ENCODE measurements at regions not wholly inside any gene's neighbourhood (a gene's known extent, or its start where the extent isn't known, plus 50 kb on each side); places are given as distances from the start of the nearest gene placed in this dataset.

DNA sequence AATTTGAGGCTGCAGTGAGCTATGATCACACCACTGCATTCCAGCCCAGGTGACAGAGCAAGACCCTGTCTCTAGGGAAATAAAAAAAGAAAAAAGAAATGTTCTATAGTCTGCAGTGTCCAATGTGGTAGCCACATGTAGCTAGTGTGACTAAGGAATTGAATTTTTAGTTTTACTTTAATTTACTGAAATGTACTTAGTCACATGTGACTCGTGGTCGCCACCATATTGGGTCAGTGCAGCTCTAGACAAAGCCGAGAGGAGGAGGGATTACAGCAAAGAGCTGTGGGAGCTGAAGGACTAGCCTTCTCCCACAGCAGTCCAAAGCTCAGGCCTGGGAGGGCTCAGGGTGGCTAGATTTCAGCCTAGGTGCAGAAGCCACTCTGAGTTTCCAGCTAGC is 65.9 kb upstream of the NTRK3 start:
- no peaks in the 10 kb centered on the region for H3F3A ChIP-seq (ENCODE audit: insufficient read depth, low read length)
- no peaks in the 10 kb centered on the region for H3K9me3 ChIP-seq (ENCODE audit: low read length)
- H3K4me3 ChIP-seq (ENCODE audit: low read depth, low read length, poor library complexity, severe bottlenecking): no peak overlapping the region
- no peak overlapping the region for H3K9ac ChIP-seq (ENCODE audit: low read length)
- H3K9me2 ChIP-seq (ENCODE audit: low read depth, low read length): no peaks in the 10 kb centered on the region
- no peaks in the 10 kb centered on the region for H3K27me3 ChIP-seq (ENCODE audit: insufficient read depth, low read length)
- no peak overlapping the region for H3K4me2 ChIP-seq (ENCODE audit: low read length)
- H4K20me1 ChIP-seq (ENCODE audit: insufficient read depth, low read length): no peaks in the 10 kb centered on the region
- no peak for TF ChIP-seq EZH2 (IDR thresholded peaks at IDR 0.05; ENCODE audit: borderline replicate concordance, low read length)
- TF ChIP-seq, protein P1, sequence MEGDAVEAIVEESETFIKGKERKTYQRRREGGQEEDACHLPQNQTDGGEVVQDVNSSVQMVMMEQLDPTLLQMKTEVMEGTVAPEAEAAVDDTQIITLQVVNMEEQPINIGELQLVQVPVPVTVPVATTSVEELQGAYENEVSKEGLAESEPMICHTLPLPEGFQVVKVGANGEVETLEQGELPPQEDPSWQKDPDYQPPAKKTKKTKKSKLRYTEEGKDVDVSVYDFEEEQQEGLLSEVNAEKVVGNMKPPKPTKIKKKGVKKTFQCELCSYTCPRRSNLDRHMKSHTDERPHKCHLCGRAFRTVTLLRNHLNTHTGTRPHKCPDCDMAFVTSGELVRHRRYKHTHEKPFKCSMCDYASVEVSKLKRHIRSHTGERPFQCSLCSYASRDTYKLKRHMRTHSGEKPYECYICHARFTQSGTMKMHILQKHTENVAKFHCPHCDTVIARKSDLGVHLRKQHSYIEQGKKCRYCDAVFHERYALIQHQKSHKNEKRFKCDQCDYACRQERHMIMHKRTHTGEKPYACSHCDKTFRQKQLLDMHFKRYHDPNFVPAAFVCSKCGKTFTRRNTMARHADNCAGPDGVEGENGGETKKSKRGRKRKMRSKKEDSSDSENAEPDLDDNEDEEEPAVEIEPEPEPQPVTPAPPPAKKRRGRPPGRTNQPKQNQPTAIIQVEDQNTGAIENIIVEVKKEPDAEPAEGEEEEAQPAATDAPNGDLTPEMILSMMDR (IDR thresholded peaks at IDR 0.05; ENCODE audit: low read length): no peak
- no peaks in the 10 kb centered on the region for H3K4me1 ChIP-seq (ENCODE audit: insufficient read depth, low read length, severe bottlenecking)
- no peak overlapping the region for H3K27ac ChIP-seq (ENCODE audit: low read depth, low read length, poor library complexity, severe bottlenecking)
- H3K79me2 ChIP-seq (ENCODE audit: insufficient read depth, low read length): no peaks in the 10 kb centered on the region
- H3K36me3 ChIP-seq (ENCODE audit: insufficient read depth, low read length): no peaks in the 10 kb centered on the region
- H2AFZ ChIP-seq (ENCODE audit: low read length): no peak overlapping the region

DNA sequence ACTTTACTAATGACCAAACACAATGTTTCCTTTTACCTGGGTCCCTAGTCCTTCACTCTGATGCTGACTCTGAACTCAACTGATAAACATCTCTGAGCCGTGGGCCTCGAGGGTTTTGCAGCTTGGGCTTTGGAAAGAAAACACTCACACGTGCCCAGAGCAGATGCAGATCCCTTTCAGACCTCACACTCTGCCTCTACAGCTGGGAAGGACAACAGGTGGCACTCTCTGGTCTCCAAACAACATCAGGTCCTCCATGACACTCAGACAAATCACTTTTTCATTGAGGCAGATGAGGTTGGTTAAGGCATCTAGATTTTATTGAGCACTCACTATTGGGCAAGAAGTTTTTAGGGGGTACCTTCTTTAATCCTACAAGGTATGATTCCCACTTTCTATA is 64.7 kb upstream of the NTRK3 start:
- Histone ChIP-seq H3K27ac (ENCODE audit: low read depth, low read length, poor library complexity, severe bottlenecking) (no peak overlapping the region), H3K4me2 (ENCODE audit: low read length) (no peak overlapping the region), H3F3A (ENCODE audit: insufficient read depth, low read length) (no peaks in the 10 kb centered on the region), H3K4me3 (ENCODE audit: low read depth, low read length, poor library complexity, severe bottlenecking) (no peak overlapping the region), H3K27me3 (ENCODE audit: insufficient read depth, low read length) (no peaks in the 10 kb centered on the region), H3K9ac (ENCODE audit: low read length) (no peak overlapping the region), H3K9me3 (ENCODE audit: low read length) (no peaks in the 10 kb centered on the region), H3K4me1 (ENCODE audit: insufficient read depth, low read length, severe bottlenecking) (no peaks in the 10 kb centered on the region), H3K36me3 (ENCODE audit: insufficient read depth, low read length) (no peaks in the 10 kb centered on the region), H3K9me2 (ENCODE audit: low read depth, low read length) (no peaks in the 10 kb centered on the region), H2AFZ (ENCODE audit: low read length) (no peak overlapping the region), H3K79me2 (ENCODE audit: insufficient read depth, low read length) (no peaks in the 10 kb centered on the region), H4K20me1 (ENCODE audit: insufficient read depth, low read length) (no peaks in the 10 kb centered on the region)
- TF ChIP-seq EZH2 (IDR thresholded peaks at IDR 0.05; ENCODE audit: borderline replicate concordance, low read length): no peak
- TF ChIP-seq, protein P1 (IDR thresholded peaks at IDR 0.05; ENCODE audit: low read length): no peak

DNA sequence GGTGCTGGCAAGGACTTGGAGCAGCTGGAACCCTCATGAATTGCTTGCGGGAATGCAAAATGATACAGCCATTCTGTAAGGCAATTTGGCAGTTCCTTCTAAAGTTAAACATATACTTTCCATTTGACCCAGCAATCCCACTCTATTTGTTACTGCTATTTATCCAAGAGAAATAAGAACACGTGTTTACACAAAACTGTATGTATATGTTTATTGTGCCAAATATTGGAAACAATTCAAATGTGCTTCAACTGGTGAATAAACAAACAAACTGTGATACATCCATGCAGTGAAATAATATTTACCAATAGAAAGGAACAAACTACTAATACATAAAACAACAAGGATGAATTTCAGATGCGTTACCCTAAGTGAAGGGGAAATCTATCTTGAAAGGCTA is 60.0 kb upstream of the NTRK3 start:
- Histone ChIP-seq H3K36me3 (ENCODE audit: insufficient read depth, low read length) (no peaks in the 10 kb centered on the region), H2AFZ (ENCODE audit: low read length) (no peak overlapping the region), H4K20me1 (ENCODE audit: insufficient read depth, low read length) (no peaks in the 10 kb centered on the region), H3K27ac (ENCODE audit: low read depth, low read length, poor library complexity, severe bottlenecking) (no peak overlapping the region), H3F3A (ENCODE audit: insufficient read depth, low read length) (no peaks in the 10 kb centered on the region), H3K4me2 (ENCODE audit: low read length) (no peak overlapping the region), H3K9ac (ENCODE audit: low read length) (no peak overlapping the region), H3K9me3 (ENCODE audit: low read length) (no peaks in the 10 kb centered on the region), H3K27me3 (ENCODE audit: insufficient read depth, low read length) (no peaks in the 10 kb centered on the region; the same call in 1 of the 2 replicates), H3K4me1 (ENCODE audit: insufficient read depth, low read length, severe bottlenecking) (no peaks in the 10 kb centered on the region), H3K79me2 (ENCODE audit: insufficient read depth, low read length) (no peaks in the 10 kb centered on the region), H3K4me3 (ENCODE audit: low read depth, low read length, poor library complexity, severe bottlenecking) (no peak overlapping the region), H3K9me2 (ENCODE audit: low read depth, low read length) (no peaks in the 10 kb centered on the region)
- TF ChIP-seq, protein P1 (IDR thresholded peaks at IDR 0.05; ENCODE audit: low read length): no peak
